ENCODE measurements at regions not wholly inside any gene's neighbourhood (a gene's known extent, or its start where the extent isn't known, plus 50 kb on each side); places are given as distances from the start of the nearest gene placed in this dataset.
"Not testable (repeated sequence)": the region's sequence is repeated elsewhere in the genome, so short reads cannot be mapped to it uniquely, and the experiment has no call there.

DNA sequence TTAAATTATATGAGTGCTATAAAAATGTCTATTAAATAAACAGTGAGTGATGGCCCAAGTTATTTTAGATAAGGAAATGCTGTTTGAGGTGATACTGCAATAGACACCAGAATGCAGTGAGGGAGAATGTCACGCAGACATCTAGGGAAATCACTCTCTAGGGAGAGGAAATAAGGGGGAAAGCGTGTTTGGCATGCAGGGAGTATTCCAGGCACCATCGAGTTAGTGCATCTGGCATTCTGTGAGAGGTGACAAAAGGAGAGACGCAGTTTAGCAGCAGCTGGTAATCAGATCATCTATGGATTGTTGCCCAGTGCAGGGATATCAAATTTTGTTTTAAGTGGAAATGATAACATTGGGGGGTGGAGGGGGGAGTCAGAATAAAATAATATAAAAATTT lies 175.4 kb upstream of the NETO1 start:
- DNase-seq (ENCODE audit: low read depth in 1 of 2, low spot score in 1 of 2): no peak

DNA sequence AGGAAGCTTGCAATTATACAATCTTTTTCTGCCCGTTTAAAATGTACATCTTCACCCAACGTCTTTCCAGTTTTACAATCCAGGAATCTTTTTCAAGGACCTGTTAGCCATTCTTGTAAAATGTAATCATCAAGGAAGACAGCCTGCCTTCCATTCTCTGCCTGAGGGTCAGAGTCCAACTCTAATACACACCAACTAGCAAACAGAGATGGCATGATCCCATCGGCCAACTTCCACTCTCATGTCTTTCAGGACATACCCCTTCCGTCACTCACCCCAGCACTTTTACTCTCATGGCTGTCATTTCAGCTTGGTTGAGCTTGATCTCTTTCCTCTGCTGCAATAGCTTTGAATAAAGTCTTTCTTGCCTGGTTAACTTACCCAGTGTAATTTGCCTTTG lies 172.5 kb upstream of the NETO1 start:
- no peak for DNase-seq (ENCODE audit: low read depth in 1 of 2, low spot score in 1 of 2)

DNA sequence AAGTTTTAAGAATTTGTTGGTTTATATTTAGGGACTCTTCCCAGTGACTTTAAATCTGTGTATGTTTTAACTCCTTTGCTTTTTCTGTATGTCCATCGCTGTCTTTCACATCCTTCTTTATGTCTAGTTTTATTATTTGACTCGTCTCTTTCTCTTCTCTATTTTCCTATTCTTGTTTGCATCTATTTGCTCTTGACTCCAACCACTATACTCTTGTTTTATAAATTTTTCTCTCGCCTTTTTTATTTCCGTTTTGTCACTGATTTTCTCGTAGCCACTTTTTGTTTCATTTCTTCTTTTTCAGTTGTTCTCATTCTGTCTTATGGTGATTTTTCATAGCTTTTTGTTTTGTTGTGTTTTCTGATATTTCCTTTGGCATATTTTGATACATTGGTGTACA lies 170.5 kb upstream of the NETO1 start:
- DNase-seq (ENCODE audit: low read depth in 1 of 2, low spot score in 1 of 2): no peak

DNA sequence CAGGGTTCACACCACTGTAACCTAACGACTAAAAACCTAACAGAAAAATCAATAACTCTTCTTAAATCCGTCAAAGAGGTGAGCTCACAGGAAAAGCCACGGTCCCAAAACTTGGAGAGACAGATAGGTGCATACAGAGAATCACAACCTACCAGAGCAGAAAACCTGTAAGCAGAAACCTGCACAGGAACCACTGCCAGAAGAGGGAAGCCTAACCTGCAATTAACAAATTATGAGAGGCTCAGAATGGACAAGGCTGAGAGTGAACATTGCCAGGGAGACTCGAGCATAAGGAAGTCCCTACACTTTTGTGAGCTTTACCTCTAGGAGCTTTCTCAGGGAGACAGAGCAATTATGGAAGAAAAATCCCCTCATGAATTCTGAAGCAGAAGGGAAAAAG lies 156.2 kb upstream of the NETO1 start:
- DNase-seq (ENCODE audit: low read depth in 1 of 2, low spot score in 1 of 2): no peak

DNA sequence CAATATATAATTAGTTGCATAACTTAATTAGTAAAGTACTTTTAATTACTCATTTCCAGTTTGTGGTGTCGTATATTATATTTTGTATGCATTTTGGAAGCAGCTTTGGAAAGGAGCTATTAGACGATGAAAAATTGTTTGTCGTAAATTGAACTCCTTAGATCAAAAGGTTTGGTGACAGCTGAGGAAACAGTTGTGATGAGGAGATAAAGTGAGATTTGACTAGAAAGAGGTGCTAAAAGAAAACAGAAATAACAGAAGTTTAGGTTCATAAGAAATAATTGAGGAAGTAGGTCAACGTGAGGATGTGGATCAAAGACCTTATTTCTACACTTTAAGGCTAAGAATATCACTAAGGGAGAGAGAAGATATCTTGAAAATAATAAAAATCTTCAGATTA lies 141.9 kb upstream of the NETO1 start:
- DNase-seq (ENCODE audit: low read depth in 1 of 2, low spot score in 1 of 2): no peak

DNA sequence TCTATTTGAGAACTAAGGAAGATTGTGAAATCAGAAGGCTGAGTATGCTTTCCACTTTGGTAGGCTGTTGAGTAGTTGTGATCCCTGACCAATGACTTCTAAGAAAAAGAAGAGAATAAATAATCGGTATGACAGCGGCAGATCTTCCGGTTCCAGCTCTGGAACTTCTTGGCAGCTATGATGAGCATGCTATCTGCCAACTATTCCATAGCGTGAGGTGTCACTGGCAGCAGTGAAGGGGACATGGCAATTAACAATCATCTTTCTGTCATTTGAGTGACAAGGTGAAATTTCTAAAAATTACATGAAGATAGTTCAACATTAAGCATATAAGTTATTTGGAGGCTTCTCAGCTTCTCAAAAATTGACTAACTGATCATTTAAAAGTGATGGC lies 140.1 kb upstream of the NETO1 start:
- DNase-seq (ENCODE audit: low read depth in 1 of 2, low spot score in 1 of 2): no peak

DNA sequence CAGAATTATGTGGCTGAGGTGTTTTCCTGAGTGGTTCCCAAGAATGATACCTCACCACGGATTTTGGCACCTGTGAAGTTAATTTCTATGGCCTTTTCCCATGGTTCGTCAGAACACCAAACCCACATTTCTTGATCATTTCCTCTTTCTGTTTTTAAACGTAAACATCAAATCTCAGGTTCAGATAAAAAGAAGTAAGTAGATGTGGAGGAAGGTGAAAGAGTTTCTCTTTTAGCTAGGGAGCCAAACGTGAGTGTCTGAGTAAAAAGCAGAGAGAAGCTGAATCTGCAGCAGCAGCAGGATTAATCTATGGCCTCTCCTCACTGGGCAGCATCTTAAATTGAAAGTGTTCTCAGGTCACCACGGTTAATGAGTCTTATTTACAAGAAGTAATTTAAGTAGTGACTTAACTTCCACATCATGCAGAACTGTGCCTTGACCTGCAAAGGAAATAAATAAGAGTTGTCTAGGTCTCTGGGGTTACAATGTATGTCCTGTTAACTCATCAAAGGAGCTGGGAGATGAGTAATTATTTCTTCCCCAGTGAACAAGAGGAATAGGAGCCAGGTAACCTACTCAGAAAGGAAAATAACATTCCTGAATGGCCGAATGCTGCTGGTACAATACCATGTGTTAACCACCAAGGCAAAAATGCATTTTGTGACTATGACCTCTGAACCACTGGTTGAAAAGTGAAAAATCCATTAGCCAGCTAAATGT lies 139.6 kb upstream of the NETO1 start:
- no peak for DNase-seq (ENCODE audit: low read depth in 1 of 2, low spot score in 1 of 2)

DNA sequence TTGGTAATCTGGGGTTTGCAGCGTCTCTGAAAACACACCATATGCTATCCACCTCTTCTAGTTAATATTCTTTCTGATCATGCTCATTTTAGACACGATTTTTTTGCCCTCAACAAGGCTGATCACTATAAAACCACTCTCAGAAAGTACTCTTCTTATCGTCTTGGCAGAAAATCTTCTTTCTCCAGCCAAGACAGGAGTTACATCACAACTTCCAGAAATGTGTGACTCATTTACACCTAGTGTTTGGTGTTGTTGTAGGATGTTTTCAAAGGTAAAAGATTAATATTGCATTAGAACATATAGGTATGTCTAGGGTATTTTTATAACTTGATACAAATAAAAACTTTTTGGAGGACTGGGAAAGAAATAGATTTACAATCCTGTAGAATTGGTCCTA lies 138.5 kb upstream of the NETO1 start:
- DNase-seq (ENCODE audit: low read depth in 1 of 2, low spot score in 1 of 2): no peak

DNA sequence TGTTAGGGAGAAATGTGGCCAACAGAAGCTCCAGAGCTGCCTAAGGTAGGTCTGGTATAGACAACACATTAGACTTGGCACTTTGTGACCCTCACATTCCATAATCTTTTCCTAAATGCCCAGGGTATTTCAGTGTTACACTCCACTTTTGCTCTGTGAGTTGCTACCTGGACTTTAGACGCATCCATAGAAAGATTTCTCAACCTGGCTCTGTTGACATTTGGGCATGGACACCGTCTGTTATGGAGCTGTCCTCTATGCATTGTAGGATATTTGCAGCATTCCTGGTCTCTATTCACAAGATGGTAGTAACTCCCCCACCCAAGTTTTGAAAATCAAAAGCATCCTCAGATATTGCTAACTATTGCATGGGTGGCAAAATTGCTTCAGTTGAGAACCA lies 136.5 kb upstream of the NETO1 start:
- DNase-seq (ENCODE audit: low read depth in 1 of 2, low spot score in 1 of 2): no peak

DNA sequence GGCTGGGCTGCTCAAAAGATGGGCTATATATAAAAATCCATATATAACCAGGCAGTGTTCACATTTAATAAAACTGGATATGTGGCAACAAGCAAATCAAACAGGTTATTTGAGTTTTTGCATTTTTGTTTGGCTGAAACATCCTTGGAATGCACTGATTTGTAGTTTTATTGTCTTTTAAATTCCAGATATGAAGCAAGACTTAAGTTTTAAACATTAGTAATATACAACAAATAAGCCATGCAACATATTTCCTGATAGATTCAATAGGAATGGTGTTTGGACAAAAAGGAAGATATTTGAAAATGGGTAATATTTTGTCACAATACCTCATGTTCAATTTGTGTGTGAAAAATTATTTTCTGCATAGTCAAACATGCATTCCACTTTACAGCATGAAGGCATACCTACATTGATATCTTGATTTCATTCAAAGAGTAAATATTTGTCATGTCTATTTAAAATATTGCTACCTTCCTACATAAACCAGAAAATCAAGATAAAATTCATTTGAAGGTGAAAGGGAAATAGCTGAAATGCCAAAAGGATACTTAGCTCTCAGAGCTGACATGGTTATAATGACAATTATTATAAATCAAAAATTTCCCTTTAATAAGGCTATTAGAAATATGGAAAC lies 132.3 kb upstream of the NETO1 start:
- DNase-seq (ENCODE audit: low read depth in 1 of 2, low spot score in 1 of 2): no peak

DNA sequence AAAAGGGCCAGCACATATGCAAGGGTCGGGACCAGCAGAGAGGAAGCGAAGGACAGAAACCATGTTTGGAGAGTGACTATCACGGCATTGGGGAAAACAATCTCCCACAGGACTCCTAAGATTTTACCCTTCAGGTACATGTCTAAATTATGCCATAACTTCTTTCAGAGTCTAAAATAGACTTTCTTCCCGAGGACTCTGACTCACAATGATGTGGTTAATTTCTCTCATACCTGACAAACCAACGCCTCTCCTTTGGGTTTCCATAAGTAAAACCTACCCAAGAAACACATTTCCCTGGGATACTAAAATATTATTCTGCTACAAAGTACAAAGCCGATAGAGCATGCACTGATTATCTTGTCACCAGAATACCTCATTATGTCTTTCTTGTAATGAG lies 127.8 kb upstream of the NETO1 start:
- DNase-seq (ENCODE audit: low read depth in 1 of 2, low spot score in 1 of 2): no peak

DNA sequence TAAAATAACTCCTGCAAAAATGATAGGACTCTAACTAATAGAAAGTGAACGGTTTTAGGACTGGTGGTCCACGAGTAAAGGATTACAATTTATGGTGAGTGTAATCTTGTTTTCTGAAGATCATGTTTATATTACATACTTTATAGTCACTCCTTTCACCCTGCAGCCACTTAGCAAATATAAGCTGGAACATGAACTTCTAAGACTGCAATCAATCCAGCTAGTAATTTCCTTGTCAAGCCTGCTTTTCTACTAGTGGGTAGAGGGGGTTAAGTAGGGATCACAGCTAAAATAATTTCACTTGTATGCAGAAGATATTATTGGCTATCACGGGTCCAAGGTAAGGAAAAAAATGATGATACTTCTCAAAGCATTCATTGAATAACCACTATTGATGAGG lies 125.5 kb upstream of the NETO1 start:
- DNase-seq (ENCODE audit: low read depth in 1 of 2, low spot score in 1 of 2): no peak

DNA sequence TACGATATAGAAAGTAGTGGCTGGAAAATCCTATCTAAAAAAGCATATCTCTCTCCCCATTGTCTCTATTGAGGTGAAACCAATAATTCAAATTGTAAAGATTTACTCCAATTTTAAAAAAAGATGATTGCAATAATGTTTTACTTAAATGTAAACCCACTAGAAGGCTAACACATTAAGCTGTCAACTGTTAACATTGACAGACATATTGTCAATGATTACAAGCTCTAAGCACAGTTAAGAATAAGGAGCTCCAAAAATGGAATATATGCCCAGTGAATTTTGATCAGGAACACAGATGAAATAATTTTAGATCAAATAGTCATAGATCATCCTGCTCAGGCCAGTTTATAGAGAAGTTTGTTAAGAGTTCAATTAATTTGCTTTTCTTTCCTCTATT lies 123.6 kb upstream of the NETO1 start:
- no peak for DNase-seq (ENCODE audit: low read depth in 1 of 2, low spot score in 1 of 2)

DNA sequence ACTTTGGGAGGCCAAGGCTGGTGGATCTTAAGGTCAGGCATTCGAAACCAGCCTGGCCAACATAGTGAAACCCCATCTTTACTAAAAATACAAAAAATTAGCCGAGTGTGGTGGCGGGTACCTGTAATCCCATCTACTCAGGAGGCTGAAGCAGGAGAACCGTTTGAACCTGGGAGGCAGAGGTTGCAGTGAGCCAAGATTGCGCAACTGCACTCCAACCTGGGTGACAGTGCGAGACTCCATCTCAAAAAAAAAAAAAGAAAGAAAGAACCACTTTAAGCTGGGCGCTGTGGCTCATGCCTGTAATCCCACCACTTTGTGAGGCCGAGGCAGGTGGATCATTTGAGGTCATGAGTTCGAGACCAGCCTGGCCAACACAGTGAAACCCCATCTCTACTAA lies 119.8 kb upstream of the NETO1 start:
- not testable (repeated sequence) for DNase-seq (ENCODE audit: low read depth in 1 of 2, low spot score in 1 of 2)

DNA sequence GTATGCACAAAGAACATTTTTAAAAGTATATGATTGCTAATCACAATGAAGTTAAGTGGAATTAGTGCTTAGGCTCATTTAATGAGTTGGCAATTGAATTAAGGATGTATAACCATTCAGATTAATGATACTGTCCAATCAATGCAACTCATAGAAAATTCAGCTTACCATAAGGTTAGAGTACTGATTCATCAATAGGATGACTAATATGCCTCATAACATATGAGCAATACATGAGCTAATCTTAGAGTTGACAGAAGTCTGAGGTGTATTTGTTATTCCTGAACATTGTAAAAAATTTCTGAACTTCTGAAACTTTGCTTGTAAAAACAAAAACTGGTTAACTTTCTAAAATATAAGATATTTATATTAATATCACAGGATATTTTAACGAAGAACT lies 118.3 kb upstream of the NETO1 start:
- no peak for DNase-seq (ENCODE audit: low read depth in 1 of 2, low spot score in 1 of 2)

DNA sequence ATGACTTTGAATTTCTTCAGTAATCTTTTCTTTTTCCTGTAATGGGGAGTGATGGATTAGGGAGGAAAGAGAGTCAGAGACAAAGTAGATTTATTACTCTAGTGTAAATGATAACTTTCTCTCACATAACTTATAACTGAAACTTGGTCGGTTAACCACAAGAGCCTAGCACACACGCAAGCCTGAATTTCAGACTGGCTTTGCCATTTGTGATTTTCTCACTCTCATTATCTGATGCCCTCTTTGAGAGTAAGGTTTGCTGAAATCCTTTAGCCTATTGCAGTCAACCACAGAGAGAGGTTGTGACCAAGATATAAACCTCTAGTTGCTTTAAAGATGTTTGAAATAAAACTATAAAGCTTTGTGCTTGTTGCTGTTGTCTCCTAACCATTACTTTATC lies 117.9 kb upstream of the NETO1 start:
- DNase-seq (ENCODE audit: low read depth in 1 of 2, low spot score in 1 of 2): no peak

DNA sequence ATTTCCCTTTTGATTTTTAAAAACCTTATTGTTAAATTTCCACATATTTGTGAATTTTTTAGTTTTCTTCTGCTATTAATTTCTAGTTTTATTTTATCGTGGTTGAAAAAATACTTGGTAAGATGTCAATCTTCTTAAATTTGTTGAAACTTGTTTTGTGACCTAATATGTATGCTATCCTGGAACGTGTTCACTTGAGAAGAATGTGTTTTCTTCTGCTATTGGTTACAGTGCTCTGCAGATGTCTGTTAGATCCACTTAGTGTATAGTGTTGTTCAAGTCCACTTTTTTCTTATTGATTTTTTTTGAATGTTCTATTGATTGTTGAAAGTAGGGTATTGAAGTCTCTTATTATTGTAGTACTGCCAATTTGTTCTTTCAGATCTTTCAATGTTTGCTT lies 116.5 kb upstream of the NETO1 start:
- DNase-seq (ENCODE audit: low read depth in 1 of 2, low spot score in 1 of 2): no peak

DNA sequence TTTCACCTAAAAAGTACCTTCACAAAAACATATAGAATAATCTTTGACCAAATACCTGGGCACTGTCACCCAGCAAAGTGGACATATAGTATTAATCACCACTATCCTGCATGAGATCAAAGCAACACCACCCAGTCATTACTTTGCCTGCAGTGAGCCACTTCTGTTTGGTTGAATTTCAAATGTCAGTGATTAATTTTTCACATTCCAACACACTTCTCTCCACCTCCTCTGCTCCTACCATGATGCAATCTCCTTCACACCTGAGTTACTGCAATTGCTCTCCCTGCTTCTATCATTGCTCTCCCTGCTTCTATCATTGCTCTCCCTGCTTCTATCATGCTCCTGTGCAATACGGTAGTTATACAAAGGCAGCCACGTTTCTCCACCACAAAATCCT lies 106.1 kb upstream of the NETO1 start:
- DNase-seq (ENCODE audit: low read depth in 1 of 2, low spot score in 1 of 2): no peak

DNA sequence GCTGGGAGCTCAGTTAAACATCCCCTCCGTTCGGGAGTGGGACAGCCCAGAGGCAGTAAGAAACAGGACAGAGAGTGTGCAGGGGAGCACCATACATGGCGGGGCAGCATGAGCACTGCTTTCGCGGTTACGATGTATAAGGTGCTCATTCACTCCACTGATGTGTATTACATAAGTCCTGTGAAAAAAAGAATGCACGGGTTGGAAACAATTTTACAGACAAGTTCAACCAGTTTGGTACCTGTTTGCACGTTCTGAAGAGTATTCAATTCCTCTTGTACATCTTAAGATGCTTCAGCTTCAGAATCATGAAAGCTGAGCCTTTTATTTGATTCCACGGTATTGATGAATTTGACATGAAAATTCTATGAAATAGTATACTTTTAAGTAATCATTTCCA lies 97.8 kb upstream of the NETO1 start:
- DNase-seq (ENCODE audit: low read depth in 1 of 2, low spot score in 1 of 2): no peak

DNA sequence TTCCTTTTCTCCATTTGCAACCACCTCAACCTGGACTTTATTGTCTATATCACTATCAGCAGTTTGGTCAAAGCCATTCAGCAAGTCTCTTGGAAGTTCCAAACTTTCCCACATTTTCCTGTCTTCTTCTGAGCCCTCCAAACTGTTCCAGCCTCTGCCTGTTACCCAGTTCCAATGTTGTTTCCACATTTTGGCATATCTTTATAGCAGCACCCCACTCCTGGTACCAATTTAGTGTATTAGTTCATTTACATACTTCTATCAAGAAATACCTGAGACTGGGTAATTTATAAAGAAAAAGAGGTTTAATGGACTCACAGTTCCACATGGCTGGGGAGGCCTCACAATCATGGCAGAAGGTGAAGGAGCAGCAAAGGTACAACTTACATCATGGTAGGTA lies 90.4 kb upstream of the NETO1 start:
- not testable (repeated sequence) for DNase-seq (ENCODE audit: low read depth in 1 of 2, low spot score in 1 of 2)

DNA sequence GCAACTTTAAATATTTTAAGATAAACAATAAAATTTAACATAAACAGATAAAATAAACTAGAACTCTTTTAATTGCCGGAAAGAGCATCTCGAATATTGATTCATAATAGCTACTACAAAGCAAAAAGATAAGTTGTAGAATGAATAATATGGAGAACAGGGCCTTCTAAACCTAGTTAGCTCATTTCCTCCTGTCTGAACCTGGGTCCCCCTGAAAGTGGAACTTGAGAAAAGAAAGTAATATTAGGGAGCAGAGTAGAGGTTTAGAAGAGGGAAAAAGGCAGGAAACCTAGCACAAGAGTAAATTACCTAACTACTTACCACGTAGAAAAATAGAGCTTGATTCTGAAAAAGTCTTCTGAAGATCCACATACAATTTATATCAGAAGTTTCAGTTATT lies 80.7 kb upstream of the NETO1 start:
- DNase-seq (ENCODE audit: low read depth in 1 of 2, low spot score in 1 of 2): no peak

DNA sequence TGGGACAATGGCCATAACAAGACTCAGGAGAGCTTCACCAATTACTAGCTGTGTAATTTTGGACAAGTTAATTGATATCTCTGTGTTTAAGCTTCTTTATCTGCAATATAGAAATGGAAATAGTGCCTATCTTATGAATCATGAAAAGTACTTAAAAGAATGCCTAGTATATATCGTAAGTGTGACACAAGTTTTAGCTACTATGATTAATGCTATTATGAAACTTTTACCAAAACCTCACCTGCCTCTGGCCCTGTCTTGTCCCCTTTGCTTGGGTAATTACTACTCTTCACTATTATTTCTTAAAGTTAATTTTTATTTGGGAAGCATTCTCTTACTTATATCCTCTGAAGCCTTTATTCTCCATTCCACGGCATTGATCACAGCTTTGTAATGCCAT lies 75.0 kb upstream of the NETO1 start:
- no peak for DNase-seq (ENCODE audit: low read depth in 1 of 2, low spot score in 1 of 2)

DNA sequence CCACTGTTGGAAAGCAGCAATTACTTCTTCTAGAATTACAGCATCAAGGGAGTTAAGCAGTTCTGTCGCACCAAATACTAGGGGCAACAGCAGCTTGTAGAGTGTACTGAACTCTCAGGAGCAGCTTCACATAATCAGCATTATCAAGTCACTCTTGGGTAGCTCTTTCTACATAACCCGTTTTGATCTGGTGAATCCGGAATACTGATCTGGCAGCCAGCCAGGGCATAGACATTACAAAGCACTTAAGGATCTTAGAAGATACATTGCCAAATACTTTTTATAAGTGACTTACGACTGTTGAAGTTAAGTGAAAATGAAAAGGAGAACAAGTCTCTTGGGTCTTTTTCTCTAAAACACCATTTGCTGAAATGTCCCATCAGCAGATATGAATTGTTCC lies 73.2 kb upstream of the NETO1 start:
- no peak for DNase-seq (ENCODE audit: low read depth in 1 of 2, low spot score in 1 of 2)
